HL-60 (cell line): ENCODE measurements at regions not wholly inside any gene's neighbourhood (a gene's known extent, or its start where the extent isn't known, plus 50 kb on each side); places are given as distances from the start of the nearest gene placed in this dataset.

Experiments
- GABPA ChIP-seq: IDR thresholded peaks from 2 replicates; pipeline ENCODE4 v1.6.1; 2012; ENCODE audit warnings: low read depth
- POLR2AphosphoS5 ChIP-seq: IDR thresholded peaks from 2 replicates; pipeline ENCODE4 v1.6.1; 2012; ENCODE audit warnings: low read depth
- SPI1 ChIP-seq: IDR thresholded peaks from 2 replicates; pipeline ENCODE4 v1.6.1; 2012; ENCODE audit warnings: low read depth, mild to moderate bottlenecking, borderline replicate concordance
- TF ChIP-seq, protein P1 (sequence below): IDR thresholded peaks from one replicate; pipeline ENCODE4 v1.5.1; 2011; ENCODE audit warnings: low read length, control low read depth, inconsistent platforms; ENCODE audit not compliant: insufficient read depth
- TF ChIP-seq, protein P2 (sequence below): IDR thresholded peaks from 2 replicates; pipeline ENCODE4 v1.6.1; 2012; ENCODE audit warnings: low read depth; ENCODE audit not compliant: insufficient replicate concordance

DNA sequence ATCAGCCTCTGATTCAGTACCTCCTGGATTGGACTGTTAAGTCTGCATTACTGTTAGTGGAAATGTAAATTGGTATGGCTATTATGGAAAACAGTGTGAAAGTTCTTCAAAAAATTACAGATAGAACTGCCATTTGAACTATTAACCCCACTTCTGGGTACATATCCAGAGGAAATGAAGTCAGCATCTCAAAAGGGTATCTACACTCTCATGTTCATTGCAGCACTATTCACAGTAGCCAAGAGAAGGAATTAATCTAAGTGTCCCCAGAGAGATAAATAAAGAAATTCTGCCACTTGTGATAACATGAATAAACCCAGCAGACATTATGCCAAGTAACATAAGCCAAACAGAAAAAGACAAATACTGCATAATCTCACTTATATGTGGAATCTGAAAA lies 676.0 kb downstream of the PLA2G4A start:
- no peak for TF ChIP-seq POLR2AphosphoS5
- TF ChIP-seq, protein P1, sequence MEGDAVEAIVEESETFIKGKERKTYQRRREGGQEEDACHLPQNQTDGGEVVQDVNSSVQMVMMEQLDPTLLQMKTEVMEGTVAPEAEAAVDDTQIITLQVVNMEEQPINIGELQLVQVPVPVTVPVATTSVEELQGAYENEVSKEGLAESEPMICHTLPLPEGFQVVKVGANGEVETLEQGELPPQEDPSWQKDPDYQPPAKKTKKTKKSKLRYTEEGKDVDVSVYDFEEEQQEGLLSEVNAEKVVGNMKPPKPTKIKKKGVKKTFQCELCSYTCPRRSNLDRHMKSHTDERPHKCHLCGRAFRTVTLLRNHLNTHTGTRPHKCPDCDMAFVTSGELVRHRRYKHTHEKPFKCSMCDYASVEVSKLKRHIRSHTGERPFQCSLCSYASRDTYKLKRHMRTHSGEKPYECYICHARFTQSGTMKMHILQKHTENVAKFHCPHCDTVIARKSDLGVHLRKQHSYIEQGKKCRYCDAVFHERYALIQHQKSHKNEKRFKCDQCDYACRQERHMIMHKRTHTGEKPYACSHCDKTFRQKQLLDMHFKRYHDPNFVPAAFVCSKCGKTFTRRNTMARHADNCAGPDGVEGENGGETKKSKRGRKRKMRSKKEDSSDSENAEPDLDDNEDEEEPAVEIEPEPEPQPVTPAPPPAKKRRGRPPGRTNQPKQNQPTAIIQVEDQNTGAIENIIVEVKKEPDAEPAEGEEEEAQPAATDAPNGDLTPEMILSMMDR, result no peak
- TF ChIP-seq, protein P2, sequence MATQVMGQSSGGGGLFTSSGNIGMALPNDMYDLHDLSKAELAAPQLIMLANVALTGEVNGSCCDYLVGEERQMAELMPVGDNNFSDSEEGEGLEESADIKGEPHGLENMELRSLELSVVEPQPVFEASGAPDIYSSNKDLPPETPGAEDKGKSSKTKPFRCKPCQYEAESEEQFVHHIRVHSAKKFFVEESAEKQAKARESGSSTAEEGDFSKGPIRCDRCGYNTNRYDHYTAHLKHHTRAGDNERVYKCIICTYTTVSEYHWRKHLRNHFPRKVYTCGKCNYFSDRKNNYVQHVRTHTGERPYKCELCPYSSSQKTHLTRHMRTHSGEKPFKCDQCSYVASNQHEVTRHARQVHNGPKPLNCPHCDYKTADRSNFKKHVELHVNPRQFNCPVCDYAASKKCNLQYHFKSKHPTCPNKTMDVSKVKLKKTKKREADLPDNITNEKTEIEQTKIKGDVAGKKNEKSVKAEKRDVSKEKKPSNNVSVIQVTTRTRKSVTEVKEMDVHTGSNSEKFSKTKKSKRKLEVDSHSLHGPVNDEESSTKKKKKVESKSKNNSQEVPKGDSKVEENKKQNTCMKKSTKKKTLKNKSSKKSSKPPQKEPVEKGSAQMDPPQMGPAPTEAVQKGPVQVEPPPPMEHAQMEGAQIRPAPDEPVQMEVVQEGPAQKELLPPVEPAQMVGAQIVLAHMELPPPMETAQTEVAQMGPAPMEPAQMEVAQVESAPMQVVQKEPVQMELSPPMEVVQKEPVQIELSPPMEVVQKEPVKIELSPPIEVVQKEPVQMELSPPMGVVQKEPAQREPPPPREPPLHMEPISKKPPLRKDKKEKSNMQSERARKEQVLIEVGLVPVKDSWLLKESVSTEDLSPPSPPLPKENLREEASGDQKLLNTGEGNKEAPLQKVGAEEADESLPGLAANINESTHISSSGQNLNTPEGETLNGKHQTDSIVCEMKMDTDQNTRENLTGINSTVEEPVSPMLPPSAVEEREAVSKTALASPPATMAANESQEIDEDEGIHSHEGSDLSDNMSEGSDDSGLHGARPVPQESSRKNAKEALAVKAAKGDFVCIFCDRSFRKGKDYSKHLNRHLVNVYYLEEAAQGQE, result no peak
- no peak for TF ChIP-seq GABPA
- TF ChIP-seq SPI1, result no peak
